Hepatocyte (in vitro differentiated cells): ENCODE measurements at regions not wholly inside any gene's neighbourhood (a gene's known extent, or its start where the extent isn't known, plus 50 kb on each side); places are given as distances from the start of the nearest gene placed in this dataset.

ENCODE experiments used
- CTCF ChIP-seq: fragments of 200-600 bp; sonication (generic); IDR thresholded peaks from 2 replicates; pipeline ENCODE4 v1.5.1; 2016; ENCODE audit warnings: antibody characterized with exemption, mild to moderate bottlenecking; ENCODE audit not compliant: poor library complexity
- EZH2 ChIP-seq: fragments of 200-600 bp; sonication (generic); IDR thresholded peaks from 2 replicates; pipeline ENCODE4 v1.6.1; 2016; ENCODE audit warnings: antibody characterized with exemption, mild to moderate bottlenecking, borderline replicate concordance

GRCh38 chr12:127327986-127328385 lies 939.0 kb upstream of the TMEM132C start:
- TF ChIP-seq CTCF (no peak), EZH2 (no peak)
